GM03348 (cell line): ENCODE measurements at regions not wholly inside any gene's neighbourhood (a gene's known extent, or its start where the extent isn't known, plus 50 kb on each side); places are given as distances from the start of the nearest gene placed in this dataset.

Experiments
- DNase-seq: peaks from one replicate; pipeline ENCODE4 v3.0.0; 2012; ENCODE audit warnings: low spot score

GRCh38 chr5:6194906-6195612 is 183.3 kb downstream of the MED10 start:
- no peak for DNase-seq

- DNase-seq, result no peak
Observed at GRCh38 chr5:6194261-6194875, 184.0 kb downstream of the MED10 start.

- DNase-seq, result no peak
Observed at GRCh38 chr5:6193310-6193709, 185.0 kb downstream of the MED10 start.

- no peak for DNase-seq
Observed at GRCh38 chr5:6190838-6191237, 187.5 kb downstream of the MED10 start.

GRCh38 chr5:6188976-6189375 is 189.4 kb downstream of the MED10 start:
- DNase-seq, result no peak

GRCh38 chr5:6188344-6188743 is 190.0 kb downstream of the MED10 start:
- no peak for DNase-seq

GRCh38 chr5:6187501-6187900 is 190.8 kb downstream of the MED10 start:
- no peak for DNase-seq

GRCh38 chr5:6185574-6185973 is 192.8 kb downstream of the MED10 start:
- no peak for DNase-seq

GRCh38 chr5:6184481-6184880 is 193.9 kb downstream of the MED10 start:
- DNase-seq, result no peak

GRCh38 chr5:6183391-6184390 is 194.7 kb downstream of the MED10 start:
- DNase-seq, result no peak

GRCh38 chr5:6182271-6182815 is 196.0 kb downstream of the MED10 start:
- no peak for DNase-seq

GRCh38 chr5:6181871-6182270 is 196.5 kb downstream of the MED10 start:
- no peak for DNase-seq

GRCh38 chr5:6181147-6181729 is 197.1 kb downstream of the MED10 start:
- DNase-seq, result no peak

- DNase-seq, result no peak
Observed at GRCh38 chr5:6180231-6180872, 198.0 kb downstream of the MED10 start.

- DNase-seq, result no peak
Observed at GRCh38 chr5:6178846-6179532, 199.4 kb downstream of the MED10 start.

GRCh38 chr5:6177926-6178325 is 200.4 kb downstream of the MED10 start:
- DNase-seq, result no peak

- DNase-seq, result no peak
Observed at GRCh38 chr5:6176102-6176693, 202.1 kb downstream of the MED10 start.

GRCh38 chr5:6175172-6175854 is 203.0 kb downstream of the MED10 start:
- no peak for DNase-seq

GRCh38 chr5:6169660-6170059 is 208.7 kb downstream of the MED10 start:
- no peak for DNase-seq
